Uterus (tissue), 2 donors: ENCODE measurements at regions not wholly inside any gene's neighbourhood (a gene's known extent, or its start where the extent isn't known, plus 50 kb on each side); places are given as distances from the start of the nearest gene placed in this dataset.

Experiments used
- CTCF ChIP-seq, 4 experiments: fragments of 200-600 bp in 2 of 4; fragments of 450-650 bp in 2 of 4; sonication (generic) in 2 of 4; IDR thresholded peaks; one replicate each; pipeline ENCODE4 v1.5.1; 2016 to 2019; ENCODE audit warnings: antibody characterized with exemption in 4 of 4, mild to moderate bottlenecking in 2 of 4, moderate library complexity in 1 of 4
- POLR2A ChIP-seq, 2 donors: fragments of 450-650 bp; IDR thresholded peaks; one replicate each; pipeline ENCODE4 v1.6.1; 2016; ENCODE audit warnings: antibody characterized with exemption in 2 of 2, mild to moderate bottlenecking in 1 of 2, moderate library complexity in 1 of 2

- TF ChIP-seq CTCF (IDR thresholded peaks at IDR 0.05) (no peak), POLR2A (IDR thresholded peaks at IDR 0.05) (no peak)
Observed at GRCh38 chr5:8019719-8020218, 150.8 kb downstream of the MTRR start.
